ENCODE measurements at regions not wholly inside any gene's neighbourhood (a gene's known extent, or its start where the extent isn't known, plus 50 kb on each side); places are given as distances from the start of the nearest gene placed in this dataset.

GRCh38 chr18:42231796-42232195 is 276.8 kb downstream of the PIK3C3 start:
- TF ChIP-seq, protein P1, sequence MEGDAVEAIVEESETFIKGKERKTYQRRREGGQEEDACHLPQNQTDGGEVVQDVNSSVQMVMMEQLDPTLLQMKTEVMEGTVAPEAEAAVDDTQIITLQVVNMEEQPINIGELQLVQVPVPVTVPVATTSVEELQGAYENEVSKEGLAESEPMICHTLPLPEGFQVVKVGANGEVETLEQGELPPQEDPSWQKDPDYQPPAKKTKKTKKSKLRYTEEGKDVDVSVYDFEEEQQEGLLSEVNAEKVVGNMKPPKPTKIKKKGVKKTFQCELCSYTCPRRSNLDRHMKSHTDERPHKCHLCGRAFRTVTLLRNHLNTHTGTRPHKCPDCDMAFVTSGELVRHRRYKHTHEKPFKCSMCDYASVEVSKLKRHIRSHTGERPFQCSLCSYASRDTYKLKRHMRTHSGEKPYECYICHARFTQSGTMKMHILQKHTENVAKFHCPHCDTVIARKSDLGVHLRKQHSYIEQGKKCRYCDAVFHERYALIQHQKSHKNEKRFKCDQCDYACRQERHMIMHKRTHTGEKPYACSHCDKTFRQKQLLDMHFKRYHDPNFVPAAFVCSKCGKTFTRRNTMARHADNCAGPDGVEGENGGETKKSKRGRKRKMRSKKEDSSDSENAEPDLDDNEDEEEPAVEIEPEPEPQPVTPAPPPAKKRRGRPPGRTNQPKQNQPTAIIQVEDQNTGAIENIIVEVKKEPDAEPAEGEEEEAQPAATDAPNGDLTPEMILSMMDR (conservative IDR thresholded peaks at IDR 0.05 in 1 of 2, IDR thresholded peaks at IDR 0.05 in 1 of 2; ENCODE audit: low read depth in 1 of 2, low read length in 2 of 2): no peak
- no peak for TF ChIP-seq EZH2 (IDR thresholded peaks at IDR 0.05; ENCODE audit: low read length, missing control alignments)

Measured in fibroblast of lung (primary cell).